Posterior vena cava (tissue), 2 donors: ENCODE measurements at regions not wholly inside any gene's neighbourhood (a gene's known extent, or its start where the extent isn't known, plus 50 kb on each side); places are given as distances from the start of the nearest gene placed in this dataset.

Experiments used
- DNase-seq: peaks from one replicate; pipeline ENCODE4 v3.0.0-alpha.2; 2020; ENCODE audit warnings: low spot score
- intact Hi-C, 2 donors: fragments of 100-400 bp; cut with DNase I; formaldehyde crosslinking; loops; one replicate each; pipeline versions ENCODE4 v1.14.1 to v1.14.2; 2022 to 2023
- donor health status: DM: yes; HTN: yes; CAD: no.
- donor health status: DM: yes; HTN: yes; CAD: no.

GRCh38 chr5:4921929-4922328 lies 218.2 kb upstream of the ADAMTS16 start:
- no peak for DNase-seq
- intact Hi-C loops: no loop called here

- intact Hi-C loops: no loop called here
These were observed 215.6 kb upstream of the ADAMTS16 start for GRCh38 chr5:4924577-4924976.

GRCh38 chr5:4927097-4927496 lies 213.0 kb upstream of the ADAMTS16 start:
- DNase-seq: no peak
- intact Hi-C loops: no loop called here

More at GRCh38 chr5:4924577-4924976, 215.6 kb upstream of the ADAMTS16 start:
- no peak for DNase-seq

- intact Hi-C loops: no loop called here
- no peak for DNase-seq
These were observed 211.7 kb upstream of the ADAMTS16 start for GRCh38 chr5:4928409-4928808.

DNA sequence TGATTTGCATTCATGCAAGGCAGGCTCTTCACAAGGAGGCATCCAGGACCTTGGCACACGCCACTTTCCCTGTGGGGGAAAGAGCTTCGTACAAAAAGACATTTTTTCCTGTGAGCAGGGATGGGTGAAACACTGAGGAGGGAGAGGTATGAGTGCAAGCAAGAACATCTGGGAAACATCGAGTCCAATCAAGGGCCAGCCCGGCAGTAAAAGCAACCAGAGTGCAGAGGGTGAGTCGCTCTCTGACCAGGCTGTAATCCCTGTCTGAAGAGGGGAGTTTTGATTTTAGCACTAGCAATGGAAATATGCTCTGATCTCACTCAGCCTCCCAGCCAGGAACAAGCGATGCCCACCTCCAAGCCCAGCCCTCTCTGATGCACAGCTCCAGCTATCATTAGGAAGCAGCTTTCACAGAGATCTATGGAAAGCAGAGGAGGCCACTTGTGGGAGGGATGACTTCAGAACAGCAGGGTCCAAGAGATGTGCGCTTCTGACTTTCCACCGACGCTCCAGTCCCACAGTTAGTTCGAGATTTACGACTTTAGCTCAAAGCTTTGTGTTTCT lies 211.0 kb upstream of the ADAMTS16 start:
- no peak for DNase-seq
- intact Hi-C loops: no loop called here

GRCh38 chr5:4939042-4939781 lies 200.9 kb upstream of the ADAMTS16 start:
- intact Hi-C loops: no loop called here
- no peak for DNase-seq

DNA sequence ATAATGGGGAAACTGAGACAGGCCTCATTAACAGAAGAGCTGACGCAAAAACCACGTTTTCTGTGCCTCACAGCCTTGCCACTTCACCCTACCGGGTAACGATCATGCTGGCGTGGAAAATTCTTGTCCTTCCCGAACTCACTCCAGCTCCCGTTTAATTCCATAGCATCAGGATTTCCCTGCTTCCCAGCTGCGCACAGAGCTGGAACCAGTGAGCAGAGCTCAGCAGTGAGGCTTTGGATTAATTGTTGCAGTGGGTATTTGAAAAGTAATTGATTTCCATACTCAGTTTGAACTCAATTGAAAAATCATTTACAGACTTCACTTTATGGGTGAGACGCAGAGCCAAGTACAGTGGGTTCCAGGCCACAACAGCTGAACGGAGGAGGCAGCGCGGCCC lies 199.0 kb upstream of the ADAMTS16 start:
- intact Hi-C loops: loop anchor here (5.0 kb wide), 2 partner anchors 59 to 64 kb away; no protein-coding TSS in a partner anchor

DNA sequence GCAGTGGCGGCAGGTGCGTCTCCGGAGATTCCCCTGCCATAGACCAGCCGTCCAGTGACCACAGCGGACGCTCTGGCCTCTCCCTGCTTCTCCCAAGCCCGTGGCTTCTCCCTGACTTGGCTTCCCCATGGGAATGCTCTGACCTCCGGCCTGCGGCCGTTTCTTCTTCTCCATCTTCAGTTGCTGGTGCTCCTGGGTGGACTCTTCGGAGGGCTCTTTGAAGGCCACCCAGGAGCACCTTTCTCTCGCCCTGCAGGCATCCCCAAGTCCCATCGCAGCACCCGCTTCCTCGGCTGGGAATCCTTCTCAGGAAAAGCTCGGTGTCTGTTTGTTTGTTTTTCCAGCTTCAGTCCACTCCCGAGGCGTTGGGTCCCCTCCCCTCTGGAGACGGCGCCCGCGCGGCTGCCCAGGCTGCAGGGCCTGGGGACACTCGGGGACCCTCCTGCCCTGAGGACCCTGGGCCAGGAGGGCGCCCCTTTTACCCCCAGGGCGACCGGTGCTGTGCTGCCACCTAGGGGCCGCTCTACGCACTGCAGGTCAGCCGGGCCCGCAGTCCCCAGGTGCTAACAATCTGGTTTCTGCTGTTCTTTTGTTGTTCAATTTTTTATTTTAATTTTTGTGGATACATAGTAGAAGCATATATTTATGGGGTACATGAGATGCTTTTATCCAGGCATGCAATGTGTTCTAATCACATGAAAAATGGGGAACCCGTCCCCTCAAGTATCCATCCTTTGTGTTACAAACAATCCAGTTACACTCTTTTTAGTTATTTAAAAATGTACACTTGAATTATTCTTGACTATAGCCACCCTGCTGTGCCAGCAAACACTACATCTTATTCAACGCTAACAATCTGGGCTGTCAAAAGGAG lies 197.9 kb upstream of the ADAMTS16 start:
- no peak for DNase-seq
- intact Hi-C loops: loop anchor here (5.0 kb wide), 2 partner anchors 60 to 65 kb away; no protein-coding TSS in a partner anchor

More for the DNA sequence above, 199.0 kb upstream of the ADAMTS16 start:
- no peak for DNase-seq

- intact Hi-C loops: loop anchor here (5.0 kb wide), 2 partner anchors 61 to 66 kb away; no protein-coding TSS in a partner anchor
- DNase-seq: no peak
These were observed 197.3 kb upstream of the ADAMTS16 start for GRCh38 chr5:4942831-4943178.

DNA sequence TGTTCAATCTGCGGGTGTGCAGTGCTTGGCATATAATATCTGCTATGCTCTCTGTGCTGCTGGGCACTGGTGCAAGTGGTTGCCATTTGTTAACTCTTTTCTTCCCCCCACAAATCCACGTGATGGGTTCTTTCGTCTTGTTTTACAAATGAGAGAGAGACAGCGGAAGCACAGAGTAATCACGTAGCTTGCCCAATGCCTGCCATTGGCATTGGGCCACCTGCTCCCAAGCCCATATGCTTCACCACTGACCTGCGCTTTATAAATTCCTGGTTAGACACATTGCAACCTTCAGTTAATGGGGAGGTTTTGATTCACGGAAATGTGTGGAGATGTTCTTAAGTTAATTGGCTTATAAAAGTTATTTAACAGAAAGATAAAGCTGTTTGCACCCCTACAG lies 194.8 kb upstream of the ADAMTS16 start:
- DNase-seq: no peak

GRCh38 chr5:4947106-4947505 lies 193.0 kb upstream of the ADAMTS16 start:
- intact Hi-C loops: no loop called here

More for the DNA sequence above, 194.8 kb upstream of the ADAMTS16 start:
- intact Hi-C loops: no loop called here

DNA sequence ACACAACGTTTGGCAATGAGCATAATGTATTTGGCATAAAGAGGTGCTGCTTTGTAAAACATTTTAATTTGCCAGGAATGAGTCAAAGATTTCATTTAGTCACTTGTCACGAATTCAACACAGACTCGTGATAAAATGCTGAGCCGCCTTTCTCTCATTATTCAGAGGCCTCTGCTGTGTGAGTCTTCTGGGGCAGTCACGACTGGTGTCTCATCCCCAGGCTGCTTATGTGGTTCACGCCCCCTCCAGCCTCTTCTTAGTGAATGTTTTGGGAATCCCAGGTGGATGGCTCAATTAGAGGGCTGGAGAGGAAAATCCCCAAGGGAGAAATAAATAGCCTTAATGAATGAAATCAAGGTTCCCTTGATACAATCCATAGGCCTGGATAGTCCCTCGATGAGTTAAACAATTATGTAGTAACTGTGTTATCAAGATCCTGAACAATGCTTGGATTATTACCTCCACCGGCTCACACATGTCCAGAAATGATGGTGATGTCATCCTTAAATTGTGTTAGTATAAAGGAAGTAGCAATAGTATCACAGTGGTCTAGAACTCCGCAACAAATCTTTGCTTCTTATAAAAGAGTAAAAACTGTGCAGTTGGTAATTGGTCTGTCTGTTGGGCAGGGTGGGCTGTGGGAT lies 192.1 kb upstream of the ADAMTS16 start:
- intact Hi-C loops: no loop called here
- DNase-seq: no peak

More at GRCh38 chr5:4947106-4947505, 193.0 kb upstream of the ADAMTS16 start:
- no peak for DNase-seq

DNA sequence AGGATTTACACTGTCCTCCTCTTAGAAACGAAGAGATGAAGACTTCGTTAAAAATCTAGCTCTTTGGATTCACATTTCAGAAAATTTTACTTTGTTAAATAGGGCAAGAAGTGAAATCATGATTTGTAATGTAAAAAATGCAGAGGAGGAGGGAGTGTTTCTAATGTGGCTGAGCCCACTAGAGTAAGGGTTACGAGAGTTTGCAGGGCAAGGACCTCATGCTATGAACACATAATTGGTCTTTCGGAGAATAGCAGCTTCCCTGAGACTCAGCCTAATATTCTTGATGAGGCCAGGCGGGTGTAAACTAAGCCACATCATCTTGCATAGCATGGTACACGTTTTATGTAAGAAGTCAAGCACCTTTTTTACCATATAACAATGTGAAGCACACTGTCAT lies 191.0 kb upstream of the ADAMTS16 start:
- DNase-seq: no peak
- intact Hi-C loops: no loop called here

DNA sequence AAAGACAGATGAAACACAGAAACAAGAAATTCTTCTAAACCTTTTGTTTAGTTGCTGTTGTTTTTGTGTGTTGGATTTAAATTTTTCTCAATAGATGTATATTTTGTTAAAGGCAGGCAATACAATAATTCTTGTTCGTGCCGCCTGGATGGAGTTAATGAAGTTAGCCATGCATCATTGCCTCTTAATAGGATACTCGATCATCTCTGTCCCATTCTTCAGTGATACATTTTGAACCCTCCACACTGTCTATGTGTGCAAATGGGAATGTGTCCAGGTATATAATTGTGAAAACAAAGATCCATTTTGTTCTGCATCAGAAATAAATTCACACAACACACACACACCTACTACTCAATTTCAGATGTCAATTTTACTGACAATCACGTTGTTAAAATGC lies 186.6 kb upstream of the ADAMTS16 start:
- intact Hi-C loops: no loop called here
- DNase-seq: no peak

DNA sequence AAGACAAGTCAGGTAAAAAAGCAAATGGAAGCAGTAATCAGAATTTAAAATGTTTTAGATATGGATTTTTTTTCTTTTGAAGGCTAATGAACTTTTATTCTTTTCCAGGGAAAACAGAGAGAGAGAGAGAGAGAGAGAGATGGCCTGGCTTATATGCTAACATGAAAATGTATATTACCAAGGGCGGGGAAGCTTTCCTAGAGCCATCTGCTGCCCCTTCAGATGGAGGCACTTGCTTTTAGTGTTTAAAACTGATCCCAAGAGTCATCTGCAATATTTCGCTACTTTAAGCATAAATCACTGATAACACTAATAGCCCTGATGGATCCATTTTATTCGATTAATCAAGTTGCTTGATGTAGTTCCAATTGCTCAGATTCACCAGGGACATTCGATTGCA lies 186.1 kb upstream of the ADAMTS16 start:
- no peak for DNase-seq
- intact Hi-C loops: loop anchor here in 1 of 2 donors (2.0 kb wide), 1 partner anchor 49 kb away; no protein-coding TSS in a partner anchor

DNA sequence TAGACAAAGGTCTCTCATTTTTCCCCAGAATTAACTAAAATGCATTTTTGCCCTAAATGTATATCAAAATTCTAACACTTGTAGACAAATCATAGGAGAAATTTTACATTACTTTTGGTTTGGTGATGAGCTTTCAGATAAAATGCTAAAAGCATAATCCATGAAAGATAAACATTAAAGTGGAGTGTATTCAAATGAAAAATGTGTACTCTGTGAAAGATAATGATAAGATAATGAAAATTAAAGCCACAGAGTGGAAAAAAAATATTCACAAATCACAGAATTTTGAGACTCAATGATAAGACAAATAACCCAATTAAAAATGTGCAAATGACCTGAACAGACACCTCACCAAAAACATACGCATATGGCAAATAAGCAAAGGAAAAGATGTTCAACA lies 176.9 kb upstream of the ADAMTS16 start:
- DNase-seq: no peak
- intact Hi-C loops: no loop called here

DNA sequence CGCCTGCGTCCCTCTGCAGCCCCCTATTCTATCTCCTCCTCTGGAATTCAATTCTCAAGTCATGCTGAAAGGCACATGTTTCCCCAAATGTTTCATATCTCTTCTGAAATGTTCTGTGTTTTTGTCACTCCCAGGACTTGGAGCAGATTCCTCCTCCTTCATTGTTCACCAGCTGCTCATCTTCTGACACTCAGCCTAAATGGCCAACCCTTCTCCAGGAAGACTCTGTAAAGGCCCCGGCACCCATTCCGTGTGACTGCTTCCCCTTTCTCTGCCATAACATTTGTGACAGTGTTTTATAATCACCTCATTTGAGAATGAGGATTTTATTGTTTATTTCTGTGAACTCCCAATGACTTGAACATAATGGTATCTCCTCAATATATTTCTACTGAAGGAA lies 170.8 kb upstream of the ADAMTS16 start:
- intact Hi-C loops: no loop called here
- no peak for DNase-seq

DNA sequence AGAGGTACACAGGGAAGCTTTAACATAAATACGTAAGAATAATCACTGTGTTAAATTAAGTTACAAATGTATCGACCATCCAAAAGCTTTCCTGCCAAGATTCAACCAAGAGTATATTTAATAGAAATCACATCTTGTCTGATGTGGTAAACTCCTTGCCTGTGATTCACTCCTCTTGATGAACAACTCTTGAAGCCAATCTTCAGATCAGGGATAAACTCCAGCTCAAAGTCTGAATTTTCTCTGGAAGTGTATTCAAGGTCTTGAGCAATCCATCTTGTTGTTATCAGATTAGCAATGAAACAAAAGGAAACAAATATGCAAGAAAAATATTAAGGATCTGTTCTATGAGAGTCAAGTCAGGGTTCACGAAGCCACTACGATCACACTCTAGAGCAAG lies 170.0 kb upstream of the ADAMTS16 start:
- intact Hi-C loops: no loop called here
- no peak for DNase-seq

GRCh38 chr5:4976902-4977301 lies 163.2 kb upstream of the ADAMTS16 start:
- DNase-seq: no peak
- intact Hi-C loops: no loop called here
